ENCODE measurements at regions not wholly inside any gene's neighbourhood (a gene's known extent, or its start where the extent isn't known, plus 50 kb on each side); places are given as distances from the start of the nearest gene placed in this dataset.
"Not testable (repeated sequence)": the region's sequence is repeated elsewhere in the genome, so short reads cannot be mapped to it uniquely, and the experiment has no call there.

- no peak for DNase-seq
- no peaks in the 10 kb centered on the region for H3K4me1 ChIP-seq
- ATAC-seq: no peak
- no peaks in the 10 kb centered on the region for H3K27me3 ChIP-seq
- H3K36me3 ChIP-seq: no peaks in the 10 kb centered on the region
- no peak overlapping the region for H3K4me3 ChIP-seq
- no peaks in the 10 kb centered on the region for H3K9me3 ChIP-seq
- 76% methylated on average over 2 of the region's 2 CpGs for WGBS (ENCODE audit: insufficient coverage, low coverage, low lambda C conversion rate, missing lambda C conversion rate)
- no peak for TF ChIP-seq POLR2A (IDR thresholded peaks at IDR 0.05)
- TF ChIP-seq, protein P1, sequence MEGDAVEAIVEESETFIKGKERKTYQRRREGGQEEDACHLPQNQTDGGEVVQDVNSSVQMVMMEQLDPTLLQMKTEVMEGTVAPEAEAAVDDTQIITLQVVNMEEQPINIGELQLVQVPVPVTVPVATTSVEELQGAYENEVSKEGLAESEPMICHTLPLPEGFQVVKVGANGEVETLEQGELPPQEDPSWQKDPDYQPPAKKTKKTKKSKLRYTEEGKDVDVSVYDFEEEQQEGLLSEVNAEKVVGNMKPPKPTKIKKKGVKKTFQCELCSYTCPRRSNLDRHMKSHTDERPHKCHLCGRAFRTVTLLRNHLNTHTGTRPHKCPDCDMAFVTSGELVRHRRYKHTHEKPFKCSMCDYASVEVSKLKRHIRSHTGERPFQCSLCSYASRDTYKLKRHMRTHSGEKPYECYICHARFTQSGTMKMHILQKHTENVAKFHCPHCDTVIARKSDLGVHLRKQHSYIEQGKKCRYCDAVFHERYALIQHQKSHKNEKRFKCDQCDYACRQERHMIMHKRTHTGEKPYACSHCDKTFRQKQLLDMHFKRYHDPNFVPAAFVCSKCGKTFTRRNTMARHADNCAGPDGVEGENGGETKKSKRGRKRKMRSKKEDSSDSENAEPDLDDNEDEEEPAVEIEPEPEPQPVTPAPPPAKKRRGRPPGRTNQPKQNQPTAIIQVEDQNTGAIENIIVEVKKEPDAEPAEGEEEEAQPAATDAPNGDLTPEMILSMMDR (IDR thresholded peaks at IDR 0.05): no peak
- H3K27ac ChIP-seq: no peak overlapping the region
- intact Hi-C loops (cut with DNase I): no loop called here
Observed at GRCh38 chr14:54010981-54011380, 54.4 kb upstream of the BMP4 start.

DNA sequence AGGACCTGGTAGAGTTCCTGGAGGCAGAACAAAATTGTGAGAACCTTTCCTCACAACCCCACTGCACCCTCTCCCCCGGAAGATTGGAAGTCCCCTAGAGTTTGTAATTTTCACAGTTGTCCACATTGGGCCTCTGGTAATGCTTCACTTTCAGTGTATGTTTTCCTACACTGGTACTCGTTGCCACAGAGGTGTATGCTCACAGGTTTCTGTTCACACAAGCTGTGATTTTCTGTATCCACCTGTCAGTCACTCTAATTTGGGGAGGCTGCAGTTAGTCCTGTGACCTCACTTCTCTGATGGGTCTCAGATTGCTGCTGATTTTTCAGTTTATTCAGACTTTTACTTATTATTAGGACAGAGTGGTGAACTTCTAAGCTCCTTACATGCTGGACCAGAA lies 66.4 kb upstream of the BMP4 start:
- WGBS (ENCODE audit: insufficient coverage, low coverage, low lambda C conversion rate, missing lambda C conversion rate): 60% methylated on average over 2 of the region's 2 CpGs

DNA sequence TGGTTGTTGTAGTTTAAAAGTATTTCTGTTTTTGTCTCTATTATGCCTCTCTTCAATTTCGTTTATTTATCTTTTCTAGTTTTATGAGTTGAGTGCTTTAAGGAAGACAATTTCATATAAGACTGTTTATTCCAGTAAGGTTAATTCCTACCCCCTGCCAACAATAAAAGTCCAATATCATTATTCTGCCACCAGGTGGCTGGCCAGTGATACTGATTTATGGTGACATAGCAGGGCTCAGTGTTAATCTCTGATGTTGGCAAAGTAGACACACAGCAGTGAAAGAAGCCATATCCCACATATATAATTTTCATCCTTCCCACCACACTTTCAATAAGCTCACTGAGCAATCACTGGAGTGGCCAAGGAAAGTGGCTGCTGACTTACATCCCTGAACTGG lies 69.0 kb upstream of the BMP4 start:
- Histone ChIP-seq H3K9me3 (no peaks in the 10 kb centered on the region), H3K36me3 (no peaks in the 10 kb centered on the region), H3K27ac (no peak overlapping the region), H3K4me3 (no peak overlapping the region), H3K27me3 (no peaks in the 10 kb centered on the region), H3K4me1 (no peaks in the 10 kb centered on the region)
- intact Hi-C loops (cut with DNase I): no loop called here
- peak in 1 of 3 donors; percentile 19 for DNase-seq
- 47% methylated on average over 1 of the region's 1 CpG for WGBS (ENCODE audit: insufficient coverage, low coverage, low lambda C conversion rate, missing lambda C conversion rate)
- TF ChIP-seq, protein P1 (IDR thresholded peaks at IDR 0.05): peak; percentile 43 to 67 (median 51)
- TF ChIP-seq POLR2A (IDR thresholded peaks at IDR 0.05): no peak
- ATAC-seq: peak; percentile 68 to 88 (median 74)

More for the DNA sequence above, 66.4 kb upstream of the BMP4 start:
- Histone ChIP-seq H3K27me3 (no peaks in the 10 kb centered on the region), H3K4me3 (no peak overlapping the region), H3K9me3 (no peaks in the 10 kb centered on the region), H3K36me3 (no peaks in the 10 kb centered on the region), H3K4me1 (no peaks in the 10 kb centered on the region), H3K27ac (no peak overlapping the region)
- DNase-seq: no peak
- intact Hi-C loops (cut with DNase I): no loop called here
- TF ChIP-seq, protein P1 (IDR thresholded peaks at IDR 0.05): no peak
- TF ChIP-seq POLR2A (IDR thresholded peaks at IDR 0.05): no peak
- no peak for ATAC-seq

- WGBS (ENCODE audit: insufficient coverage, low coverage, low lambda C conversion rate, missing lambda C conversion rate): 63% methylated on average over 2 of the region's 2 CpGs
Observed at GRCh38 chr14:54026671-54027070, 70.0 kb upstream of the BMP4 start.

DNA sequence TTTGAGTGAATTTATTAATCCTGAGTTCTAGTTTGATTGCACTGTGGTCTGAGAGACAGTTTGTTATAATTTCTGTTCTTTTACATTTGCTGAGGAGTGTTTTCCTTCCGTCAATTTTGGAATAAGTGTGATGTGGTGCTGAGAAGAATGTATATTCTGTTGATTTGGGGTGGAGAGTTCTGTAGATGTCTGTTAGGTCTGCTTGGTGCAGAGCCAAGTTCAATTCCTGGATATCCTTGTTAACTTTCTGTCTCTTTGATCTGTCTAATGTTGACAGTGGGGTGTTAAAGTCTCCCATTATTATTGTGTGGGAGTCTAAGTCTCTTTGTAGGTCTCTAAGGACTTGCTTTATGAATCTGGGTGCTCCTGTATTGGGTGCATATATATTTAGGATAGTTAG lies 74.4 kb upstream of the BMP4 start:
- H3K27me3 ChIP-seq; intact Hi-C loops (cut with DNase I); ATAC-seq; H3K27ac ChIP-seq; H3K36me3 ChIP-seq; H3K4me3 ChIP-seq; H3K9me3 ChIP-seq; DNase-seq; H3K4me1 ChIP-seq: not testable (repeated sequence)
- WGBS (ENCODE audit: insufficient coverage, low coverage, low lambda C conversion rate, missing lambda C conversion rate): 87% methylated on average over 1 of the region's 1 CpG

More at GRCh38 chr14:54026671-54027070, 70.0 kb upstream of the BMP4 start:
- no peaks in the 10 kb centered on the region for H3K27me3 ChIP-seq
- no peaks in the 10 kb centered on the region for H3K9me3 ChIP-seq
- TF ChIP-seq, protein P1 (IDR thresholded peaks at IDR 0.05): no peak
- no peaks in the 10 kb centered on the region for H3K36me3 ChIP-seq
- ATAC-seq (no peak), DNase-seq (no peak)
- no peak overlapping the region for H3K4me3 ChIP-seq
- intact Hi-C loops (cut with DNase I): no loop called here
- H3K27ac ChIP-seq: no peak overlapping the region
- no peaks in the 10 kb centered on the region for H3K4me1 ChIP-seq

DNA sequence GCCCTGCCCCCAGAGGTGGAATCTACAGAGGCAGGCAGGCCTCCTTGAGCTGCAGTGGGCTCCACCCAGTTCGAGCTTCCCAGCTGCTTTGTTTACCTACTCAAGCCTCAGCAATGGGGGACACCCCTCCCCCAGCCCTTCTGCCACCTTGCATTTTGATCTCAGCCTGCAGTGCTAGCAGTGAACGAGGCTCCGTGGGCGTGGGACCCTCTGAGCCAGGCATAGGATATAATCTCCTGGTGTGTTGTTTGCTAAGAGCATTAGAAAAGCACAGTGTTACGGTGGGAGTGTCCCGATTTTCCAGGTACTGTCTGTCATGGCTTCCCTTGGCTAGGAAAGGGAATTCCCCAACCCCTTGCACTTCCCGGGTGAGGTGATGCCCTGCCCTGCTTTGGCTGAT lies 76.7 kb upstream of the BMP4 start:
- intact Hi-C loops (cut with DNase I); DNase-seq; H3K27me3 ChIP-seq; H3K36me3 ChIP-seq; H3K9me3 ChIP-seq; H3K4me1 ChIP-seq; H3K4me3 ChIP-seq; H3K27ac ChIP-seq; ATAC-seq: not testable (repeated sequence)
- 94% methylated on average over 3 of the region's 7 CpGs for WGBS (ENCODE audit: insufficient coverage, low coverage, low lambda C conversion rate, missing lambda C conversion rate)

Measured in right lobe of liver (tissue), 6 donors.